Thymus (tissue), 11 donors: ENCODE measurements at regions not wholly inside any gene's neighbourhood (a gene's known extent, or its start where the extent isn't known, plus 50 kb on each side); places are given as distances from the start of the nearest gene placed in this dataset.
"Not testable (repeated sequence)": the region's sequence is repeated elsewhere in the genome, so short reads cannot be mapped to it uniquely, and the experiment has no call there.

Source experiments
- DNase-seq, 9 donors: peaks; one replicate each; pipeline ENCODE4 v3.0.0-alpha.2; 2013; ENCODE audit warnings: low spot score in 9 of 9, low read depth in 6 of 9, missing footprints in 1 of 9
- H3K27ac ChIP-seq, 2 donors: one replicate each; pipeline ENCODE4 v1.5.1; 2013; ENCODE audit warnings: control low read depth in 1 of 2, low read depth in 1 of 2, low read length in 1 of 2, mild to moderate bottlenecking in 1 of 2, moderate library complexity in 1 of 2
- H3K27me3 ChIP-seq, 2 donors: one replicate each; pipeline ENCODE4 v1.5.1; 2013; ENCODE audit warnings: low read length in 1 of 2; ENCODE audit not compliant: control insufficient read depth in 2 of 2, insufficient read depth in 1 of 2
- H3K36me3 ChIP-seq, 2 donors: one replicate each; pipeline ENCODE4 v1.5.1; 2013; ENCODE audit warnings: low read length in 1 of 2, mild to moderate bottlenecking in 1 of 2, moderate library complexity in 1 of 2; ENCODE audit not compliant: control insufficient read depth in 2 of 2, insufficient read depth in 2 of 2
- H3K4me1 ChIP-seq, 2 donors: one replicate each; pipeline ENCODE4 v1.5.1; 2013; ENCODE audit warnings: low read length in 2 of 2; ENCODE audit not compliant: control insufficient read depth in 2 of 2, insufficient read depth in 2 of 2
- H3K4me3 ChIP-seq, 2 donors: one replicate each; pipeline ENCODE4 v1.5.1; 2013; ENCODE audit warnings: low read length in 2 of 2, control low read depth in 1 of 2, mild to moderate bottlenecking in 1 of 2
- H3K9me3 ChIP-seq, 2 donors: one replicate each; pipeline ENCODE4 v1.5.1; 2013; ENCODE audit warnings: low read length in 1 of 2, mild to moderate bottlenecking in 1 of 2; ENCODE audit not compliant: control insufficient read depth in 2 of 2, insufficient read depth in 1 of 2
- WGBS: extraction: QIAGEN DNeasy Blood & Tissue Kit; methylation state at CpG from one replicate; pipeline ENCODE4 v1.1.7; 2013; 5-methylcytosine and 5-hydroxymethylcytosine counted together
- donor health status: healthy.

DNA sequence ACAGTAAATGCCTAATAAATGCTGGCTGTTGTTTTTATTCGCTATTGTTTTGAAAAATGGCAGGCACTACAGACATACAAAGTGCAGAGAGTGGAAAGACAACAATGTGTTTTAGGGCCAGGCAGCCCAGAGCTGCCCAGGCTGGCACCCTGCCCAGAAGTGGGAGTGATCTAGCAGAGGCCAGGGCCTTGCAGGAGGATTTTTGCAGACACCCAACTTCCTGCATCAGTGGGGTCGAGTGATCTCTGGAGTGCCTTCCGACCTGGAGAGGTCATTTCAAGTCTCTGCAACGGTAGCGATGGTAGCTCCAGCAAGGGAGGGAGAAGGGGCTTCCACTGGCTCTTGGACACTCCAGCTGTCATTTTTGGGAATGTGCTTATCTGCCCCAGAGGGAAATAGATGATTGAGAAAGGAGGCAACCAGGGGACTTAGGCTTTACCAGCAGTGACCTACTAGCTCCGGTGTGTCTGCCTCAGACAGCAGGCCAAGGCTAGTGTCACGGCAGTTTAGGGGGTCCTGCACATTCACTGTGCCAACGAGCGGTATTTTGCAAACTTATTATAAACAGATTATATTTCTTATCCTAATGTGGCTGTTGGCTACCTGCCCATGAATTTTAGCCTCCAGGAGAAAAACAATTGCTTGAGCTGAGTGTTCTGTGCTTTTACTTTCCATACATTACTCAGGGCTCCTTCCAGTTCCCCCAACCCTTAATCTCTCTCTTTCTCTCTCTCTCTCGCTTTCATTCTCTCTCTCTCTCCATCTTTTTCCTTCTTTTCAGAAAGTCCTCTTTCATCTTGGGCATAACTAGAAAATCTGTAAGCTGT is 153.9 kb upstream of the PLGLB2 start:
- not testable (repeated sequence) for H3K27me3 ChIP-seq, H3K4me1 ChIP-seq, H3K4me3 ChIP-seq, DNase-seq, H3K9me3 ChIP-seq, H3K36me3 ChIP-seq, H3K27ac ChIP-seq
- WGBS: 35% methylated on average over 8 of the region's 10 CpGs

DNA sequence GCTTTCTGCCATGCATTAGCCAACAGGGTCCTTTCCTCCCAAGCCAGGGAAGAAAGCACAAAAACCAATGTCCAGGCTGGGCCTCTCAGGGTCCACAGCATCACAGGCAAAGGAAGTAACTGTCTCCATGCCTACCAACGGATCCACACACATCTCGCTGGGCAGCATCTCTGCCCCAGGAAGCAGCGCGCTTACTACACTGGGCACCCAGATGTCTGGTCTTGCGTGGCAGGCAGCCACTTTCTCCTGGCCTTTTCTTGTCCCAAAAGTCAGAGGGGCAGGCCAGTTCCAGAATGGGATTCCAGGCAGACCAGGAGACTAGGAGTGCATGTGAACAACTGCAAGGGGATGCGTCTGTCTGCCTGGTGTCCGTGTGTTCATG is 153.3 kb upstream of the PLGLB2 start:
- H3K27ac ChIP-seq, H3K4me3 ChIP-seq, DNase-seq, H3K9me3 ChIP-seq, H3K27me3 ChIP-seq, H3K4me1 ChIP-seq, H3K36me3 ChIP-seq: not testable (repeated sequence)
- 78% methylated on average over 7 of the region's 7 CpGs for WGBS

DNA sequence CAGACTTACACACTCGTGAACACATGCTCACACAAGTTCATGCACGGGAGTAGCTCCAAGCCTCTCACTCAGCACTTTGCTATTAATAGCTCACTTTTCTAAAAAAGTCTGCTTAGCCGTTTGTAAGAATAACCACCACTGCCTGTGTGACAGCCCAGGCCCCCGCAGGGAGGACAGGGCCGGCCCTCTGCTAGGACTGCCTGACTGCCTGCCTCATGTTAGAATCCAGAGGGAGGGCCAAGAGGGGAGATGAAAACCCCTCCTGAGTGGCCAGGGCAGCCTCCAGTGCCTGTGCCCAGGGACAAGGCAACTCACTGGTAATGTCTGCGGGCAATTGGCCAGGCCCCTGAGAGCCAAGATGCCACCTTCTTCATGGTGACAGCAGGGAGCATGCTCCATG is 152.9 kb upstream of the PLGLB2 start:
- WGBS: 45% methylated on average over 6 of the region's 6 CpGs

DNA sequence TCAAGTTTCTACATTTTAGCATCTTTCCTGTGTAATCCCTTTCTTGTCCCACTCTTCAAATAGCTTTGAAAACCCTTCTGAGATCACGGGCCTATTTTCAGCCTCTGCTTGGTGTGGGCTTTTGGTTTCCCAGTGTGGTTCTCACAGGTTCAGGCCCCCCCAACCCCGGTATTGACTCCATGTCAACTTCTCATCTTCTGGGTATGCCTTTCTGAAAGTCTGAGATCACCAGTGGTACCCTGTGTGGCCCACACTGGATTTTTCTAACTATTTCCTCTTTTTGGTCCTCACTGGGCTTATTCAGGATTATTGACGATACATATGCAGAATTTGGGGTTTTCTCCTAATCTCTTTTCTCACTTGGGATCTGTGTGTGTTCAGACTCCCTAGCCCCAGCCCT is 146.9 kb upstream of the PLGLB2 start:
- H3K27ac ChIP-seq, H3K4me1 ChIP-seq, H3K9me3 ChIP-seq, H3K4me3 ChIP-seq, DNase-seq, H3K36me3 ChIP-seq, H3K27me3 ChIP-seq: not testable (repeated sequence)
- 59% methylated on average over 2 of the region's 3 CpGs for WGBS

More for the DNA sequence above, 152.9 kb upstream of the PLGLB2 start:
- not testable (repeated sequence) for H3K4me3 ChIP-seq, H3K27ac ChIP-seq, H3K36me3 ChIP-seq, H3K9me3 ChIP-seq, H3K4me1 ChIP-seq, DNase-seq, H3K27me3 ChIP-seq

DNA sequence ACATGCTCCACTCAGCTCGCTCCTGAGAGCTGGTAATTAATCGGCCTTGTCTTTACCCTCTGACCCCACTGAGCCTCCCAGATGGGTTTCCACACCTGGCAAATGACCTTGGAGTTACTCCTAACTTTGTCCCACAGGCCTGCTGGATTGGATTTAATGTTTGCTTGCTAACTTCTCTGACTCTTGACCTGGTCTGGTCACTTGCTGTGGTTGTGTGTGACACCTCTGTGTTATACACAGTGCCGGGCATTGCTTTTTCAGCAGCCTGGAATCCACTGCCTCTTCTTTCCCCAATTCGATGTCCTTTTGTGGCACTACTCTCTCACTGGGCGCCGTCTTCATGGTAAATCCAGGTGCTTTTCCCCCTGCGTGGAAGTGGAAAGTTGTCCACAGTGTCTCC is 145.8 kb upstream of the PLGLB2 start:
- not testable (repeated sequence) for H3K9me3 ChIP-seq, DNase-seq, H3K4me3 ChIP-seq, H3K4me1 ChIP-seq, H3K36me3 ChIP-seq, H3K27me3 ChIP-seq, H3K27ac ChIP-seq
- no CpG with 5 or more reads among the region's 7 CpGs for WGBS

DNA sequence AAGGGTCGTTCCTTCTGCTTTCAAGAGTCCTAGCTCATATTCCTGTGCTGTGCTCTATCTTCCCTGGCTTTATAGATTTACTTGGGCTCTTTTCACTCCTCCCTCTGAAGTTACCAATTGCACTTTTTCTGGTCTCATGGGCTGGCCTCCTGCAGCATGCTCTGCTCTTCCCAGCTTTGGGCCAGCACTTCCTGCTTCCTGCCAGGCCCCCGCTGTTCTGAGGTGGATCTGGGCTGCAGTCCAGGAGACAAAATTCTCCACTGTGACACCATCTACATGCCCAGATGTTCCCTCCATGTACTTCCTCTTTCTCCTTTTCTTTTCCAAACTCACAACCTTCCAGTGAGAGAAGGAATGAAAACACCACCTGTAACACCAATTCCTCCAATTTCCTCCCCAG is 145.2 kb upstream of the PLGLB2 start:
- not testable (repeated sequence) for H3K27ac ChIP-seq, H3K27me3 ChIP-seq, H3K9me3 ChIP-seq, H3K4me3 ChIP-seq, DNase-seq, H3K4me1 ChIP-seq, H3K36me3 ChIP-seq
- WGBS: no CpG with 5 or more reads among the region's 2 CpGs

DNA sequence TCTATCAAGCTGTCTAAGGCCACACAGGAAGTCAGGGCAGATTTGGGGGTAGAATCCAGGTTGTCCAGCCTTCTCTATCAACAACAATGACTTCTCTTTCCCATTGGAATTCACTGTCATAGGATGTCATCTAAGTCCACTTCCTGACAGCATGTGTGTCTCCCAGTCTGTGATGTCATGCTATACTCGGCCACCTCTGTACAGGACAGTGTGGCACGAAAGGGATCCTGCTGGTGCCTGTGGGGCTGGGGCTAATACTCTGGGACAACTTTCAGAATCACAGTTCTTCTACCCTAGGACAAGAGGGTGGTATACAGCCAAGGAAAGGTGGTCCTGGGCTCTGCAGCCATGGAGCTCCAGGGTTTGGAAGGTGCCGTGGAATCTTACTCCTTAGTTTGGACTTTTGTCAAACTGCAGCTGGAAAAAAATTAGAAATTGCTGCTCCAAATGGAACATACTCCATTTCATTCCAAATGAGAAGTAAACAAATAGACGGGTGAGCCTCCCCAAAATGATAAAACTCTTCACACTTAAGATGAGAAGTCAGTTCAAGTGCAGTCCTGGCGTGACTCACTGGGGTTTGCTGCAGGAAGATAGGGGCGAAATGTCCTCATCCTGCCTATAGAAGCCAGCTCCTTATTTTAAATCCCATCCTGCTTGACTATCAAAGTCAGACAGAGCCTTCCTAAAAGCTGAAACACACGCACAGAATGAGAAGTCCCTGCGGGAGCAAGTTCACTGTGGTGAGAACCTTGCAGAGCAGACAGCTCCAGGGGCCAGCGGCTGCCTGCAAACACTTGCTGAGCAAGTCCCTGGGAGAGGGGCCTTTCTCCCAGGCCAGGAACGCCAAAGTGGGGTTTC is 144.2 kb upstream of the PLGLB2 start:
- not testable (repeated sequence) for H3K9me3 ChIP-seq, H3K36me3 ChIP-seq, H3K4me1 ChIP-seq, H3K4me3 ChIP-seq, H3K27ac ChIP-seq, H3K27me3 ChIP-seq, DNase-seq
- WGBS: 90% methylated on average over 5 of the region's 10 CpGs

DNA sequence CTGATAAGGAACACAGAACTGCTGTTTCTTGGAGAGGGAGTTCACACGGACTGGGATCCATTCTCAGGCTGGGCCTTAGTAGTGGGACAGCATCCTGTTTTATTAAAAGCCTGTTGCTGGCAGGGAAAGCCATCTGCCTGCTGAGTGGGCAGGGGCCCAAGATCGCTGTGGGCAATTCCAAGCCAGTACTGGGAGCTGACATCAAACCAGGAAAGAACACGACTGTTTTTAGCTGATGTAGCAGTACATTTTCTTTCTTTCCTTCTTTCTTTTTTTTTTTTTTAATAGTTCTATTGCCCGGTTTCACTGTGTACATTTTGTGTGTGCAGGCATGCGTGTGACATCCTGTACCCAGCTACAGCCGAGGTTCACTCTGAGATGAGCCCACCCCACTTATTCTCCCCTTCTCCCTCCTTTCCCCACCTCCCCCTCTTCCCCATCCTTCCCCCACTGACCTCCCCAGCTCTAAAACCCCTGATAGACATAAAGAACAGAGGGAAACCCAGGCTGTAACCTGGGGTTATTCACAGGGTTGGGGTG is 143.5 kb upstream of the PLGLB2 start:
- not testable (repeated sequence) for H3K27ac ChIP-seq, DNase-seq, H3K27me3 ChIP-seq, H3K4me1 ChIP-seq, H3K36me3 ChIP-seq, H3K9me3 ChIP-seq, H3K4me3 ChIP-seq
- WGBS: 41% methylated on average over 2 of the region's 6 CpGs

DNA sequence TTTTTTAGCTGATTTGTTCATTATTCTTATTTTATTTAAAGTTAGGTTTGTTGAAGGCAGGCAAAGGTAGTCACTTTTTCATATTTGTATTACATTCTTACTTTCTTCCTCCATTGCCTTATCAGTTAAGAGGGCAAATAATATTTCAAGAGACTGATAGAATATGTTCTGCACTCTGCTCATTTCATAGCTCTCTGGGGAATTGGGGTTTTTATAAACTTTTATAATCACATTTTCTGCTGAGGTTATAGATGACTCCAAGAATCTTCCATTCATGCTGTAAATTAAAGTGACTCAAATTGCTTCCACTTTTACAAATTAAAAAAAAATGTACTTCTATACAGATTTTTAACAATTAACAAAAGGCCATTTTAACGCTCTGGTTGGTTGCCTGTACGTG is 142.9 kb upstream of the PLGLB2 start:
- WGBS: no CpG with 5 or more reads among the region's 2 CpGs
- not testable (repeated sequence) for DNase-seq, H3K4me1 ChIP-seq, H3K27me3 ChIP-seq, H3K9me3 ChIP-seq, H3K27ac ChIP-seq, H3K36me3 ChIP-seq, H3K4me3 ChIP-seq
